Esophagus squamous epithelium (tissue), 5 donors: ENCODE measurements at regions not wholly inside any gene's neighbourhood (a gene's known extent, or its start where the extent isn't known, plus 50 kb on each side); places are given as distances from the start of the nearest gene placed in this dataset.
A peak's percentile ranks its signal among the peaks of the same experiment; 100 is the strongest.

Source experiments
- DNase-seq: peaks from one replicate; lab custom pipeline; 2025; lab: John Stamatoyannopoulos, UW
- H3K27ac ChIP-seq, 4 donors: fragments of 200-600 bp; sonication (generic); one replicate each; pipeline ENCODE4 v1.5.1; 2016 to 2019; ENCODE audit warnings: mild to moderate bottlenecking in 1 of 4
- H3K27me3 ChIP-seq, 4 donors: fragments of 200-600 bp; sonication (generic); 1 replicate in 3 of 4; 2 replicates in 1 of 4; pipeline versions ENCODE4 v1.5.1 to v1.6.0; 2017 to 2021; ENCODE audit warnings: antibody characterized with exemption in 1 of 4
- H3K36me3 ChIP-seq, 3 donors: fragments of 200-600 bp; sonication (generic); one replicate each; pipeline ENCODE4 v1.5.1; 2016 to 2019
- H3K4me1 ChIP-seq, 3 donors: fragments of 200-600 bp; sonication (generic); one replicate each; pipeline ENCODE4 v1.5.1; 2017 to 2019
- H3K4me3 ChIP-seq, 4 donors: fragments of 200-600 bp; sonication (generic); 1 replicate in 3 of 4; 2 replicates in 1 of 4; pipeline ENCODE4 v1.5.1; 2016 to 2019; ENCODE audit warnings: mild to moderate bottlenecking in 2 of 4, moderate library complexity in 1 of 4
- H3K9me3 ChIP-seq, 3 donors: fragments of 200-600 bp; sonication (generic); one replicate each; pipeline ENCODE4 v1.5.1; 2016 to 2019
- CTCF ChIP-seq, 6 experiments: fragments of 450-650 bp in 4 of 6; fragments of 200-600 bp in 2 of 6; sonication (generic) in 2 of 6; IDR thresholded peaks; one replicate each; pipeline ENCODE4 v1.5.1; 2016 to 2019; ENCODE audit warnings: antibody characterized with exemption in 6 of 6, mild to moderate bottlenecking in 4 of 6, moderate library complexity in 4 of 6
- POLR2A ChIP-seq, 4 donors: fragments of 450-650 bp; IDR thresholded peaks; one replicate each; pipeline ENCODE4 v1.6.1; 2017; ENCODE audit warnings: antibody characterized with exemption in 4 of 4, mild to moderate bottlenecking in 4 of 4, moderate library complexity in 3 of 4
- WGBS, 2 donors: methylation state at CpG; one replicate each; pipeline ENCODE4 v1.1.5; 2018; 5-methylcytosine and 5-hydroxymethylcytosine counted together
- intact Hi-C: fragments of 100-400 bp; cut with DNase I; formaldehyde crosslinking; loops from one replicate; pipeline ENCODE4 v1.15.0; 2022
- donor health status: DM: yes; HTN: yes; CAD: no.

- DNase-seq, result no peak
These were observed 101.9 kb upstream of the RTL1 start for GRCh38 chr14:101005447-101005846.

GRCh38 chr14:101006008-101006407, 102.5 kb upstream of the RTL1 start:
- H3K27ac ChIP-seq, result no peak overlapping the region
- H3K4me3 ChIP-seq, result no peak overlapping the region
- no peaks in the 10 kb centered on the region for H3K4me1 ChIP-seq
- DNase-seq, result no peak
- no peaks in the 10 kb centered on the region for H3K36me3 ChIP-seq
- H3K9me3 ChIP-seq, result no peaks in the 10 kb centered on the region
- 59 to 71% methylated on average over 6 to 7 of the region's 9 CpGs for WGBS, 2 donors
- no peak for TF ChIP-seq CTCF (IDR thresholded peaks at IDR 0.05)
- no peak for TF ChIP-seq POLR2A (IDR thresholded peaks at IDR 0.05)
- intact Hi-C loops, result no loop called here
- H3K27me3 ChIP-seq, result no peaks in the 10 kb centered on the region

More at GRCh38 chr14:101005447-101005846, 101.9 kb upstream of the RTL1 start:
- intact Hi-C loops, result no loop called here
- 79 to 84% methylated on average over 6 to 9 of the region's 10 CpGs for WGBS, 2 donors
- no peaks in the 10 kb centered on the region for H3K36me3 ChIP-seq
- TF ChIP-seq POLR2A (IDR thresholded peaks at IDR 0.05), result no peak
- no peak for TF ChIP-seq CTCF (IDR thresholded peaks at IDR 0.05)
- H3K27me3 ChIP-seq, result no peaks in the 10 kb centered on the region
- H3K9me3 ChIP-seq, result no peaks in the 10 kb centered on the region
- no peaks in the 10 kb centered on the region for H3K4me1 ChIP-seq
- peak overlapping the region in 2 of 4 donors; percentile 29 to 44 for H3K27ac ChIP-seq
- H3K4me3 ChIP-seq, result no peak overlapping the region

GRCh38 chr14:101007004-101007614, 103.6 kb upstream of the RTL1 start:
- intact Hi-C loops, result no loop called here
- Histone ChIP-seq H3K27me3 (no peaks in the 10 kb centered on the region), H3K4me1 (no peaks in the 10 kb centered on the region), H3K36me3 (no peaks in the 10 kb centered on the region), H3K9me3 (no peaks in the 10 kb centered on the region), H3K27ac (no peak overlapping the region), H3K4me3 (no peak overlapping the region)
- no peak for DNase-seq
- 79 to 80% methylated on average over 6 to 7 of the region's 13 CpGs for WGBS, 2 donors
- TF ChIP-seq CTCF (IDR thresholded peaks at IDR 0.05) (no peak), POLR2A (IDR thresholded peaks at IDR 0.05) (no peak)

- no peak for DNase-seq
- no peaks in the 10 kb centered on the region for H3K9me3 ChIP-seq
- H3K4me3 ChIP-seq, result no peak overlapping the region
- no peaks in the 10 kb centered on the region for H3K36me3 ChIP-seq
- intact Hi-C loops, result no loop called here
- H3K27ac ChIP-seq, result no peak overlapping the region
- 71 to 86% methylated on average over 4 of the region's 4 CpGs for WGBS, 2 donors
- H3K27me3 ChIP-seq, result no peaks in the 10 kb centered on the region
- H3K4me1 ChIP-seq, result no peaks in the 10 kb centered on the region
- no peak for TF ChIP-seq POLR2A (IDR thresholded peaks at IDR 0.05)
- TF ChIP-seq CTCF (IDR thresholded peaks at IDR 0.05), result no peak
These were observed 104.2 kb upstream of the RTL1 start for GRCh38 chr14:101007765-101008164.

GRCh38 chr14:101008196-101008595, 104.7 kb upstream of the RTL1 start:
- no peak overlapping the region for H3K4me3 ChIP-seq
- no peaks in the 10 kb centered on the region for H3K27me3 ChIP-seq
- no peak for DNase-seq
- no peaks in the 10 kb centered on the region for H3K9me3 ChIP-seq
- no peaks in the 10 kb centered on the region for H3K4me1 ChIP-seq
- 89 to 92% methylated on average over 5 of the region's 13 CpGs for WGBS, 2 donors
- intact Hi-C loops, result no loop called here
- no peak overlapping the region for H3K27ac ChIP-seq
- TF ChIP-seq POLR2A (IDR thresholded peaks at IDR 0.05), result no peak
- TF ChIP-seq CTCF (IDR thresholded peaks at IDR 0.05), result no peak
- H3K36me3 ChIP-seq, result no peaks in the 10 kb centered on the region
